Endothelial cell of umbilical vein (primary cell): ENCODE measurements at regions not wholly inside any gene's neighbourhood (a gene's known extent, or its start where the extent isn't known, plus 50 kb on each side); places are given as distances from the start of the nearest gene placed in this dataset.

Experiments
- EZH2 ChIP-seq: IDR thresholded peaks from 2 replicates; pipeline ENCODE4 v1.6.1; 2012; ENCODE audit warnings: borderline replicate concordance, low read depth, mild to moderate bottlenecking, moderate library complexity, low read length, inconsistent platforms; ENCODE audit not compliant: severe bottlenecking
- TF ChIP-seq, protein P1 (sequence below), 2 donors: IDR thresholded peaks; 1 replicate in 1 of 2; 2 replicates in 1 of 2; pipeline ENCODE4 v1.5.1; 2011; ENCODE audit warnings: low read length in 2 of 2, mild to moderate bottlenecking in 2 of 2, moderate library complexity in 2 of 2, control low read depth in 1 of 2, inconsistent platforms in 1 of 2, low read depth in 1 of 2; ENCODE audit not compliant: insufficient read depth in 1 of 2; ENCODE audit errors: extremely low read depth in 1 of 2

DNA sequence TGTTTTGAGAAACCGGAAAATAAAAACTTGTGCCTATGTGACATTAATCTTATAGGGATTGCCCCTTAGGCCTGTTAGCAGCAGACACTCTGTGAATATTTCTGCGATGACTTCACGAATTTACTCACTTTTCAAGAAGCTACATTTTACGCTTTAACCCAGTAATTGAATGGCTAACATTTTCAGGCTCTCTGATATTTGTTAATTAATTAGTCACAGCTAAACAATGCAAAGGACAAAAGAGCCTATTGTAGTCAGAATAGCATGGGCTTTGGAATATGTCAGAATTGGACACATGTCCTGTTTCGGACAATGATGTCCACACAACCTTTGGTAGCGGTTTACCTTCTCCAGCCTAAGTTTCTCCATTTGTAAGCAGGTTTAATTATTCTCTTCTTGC is 506.6 kb downstream of the EFNB2 start:
- TF ChIP-seq, protein P1, sequence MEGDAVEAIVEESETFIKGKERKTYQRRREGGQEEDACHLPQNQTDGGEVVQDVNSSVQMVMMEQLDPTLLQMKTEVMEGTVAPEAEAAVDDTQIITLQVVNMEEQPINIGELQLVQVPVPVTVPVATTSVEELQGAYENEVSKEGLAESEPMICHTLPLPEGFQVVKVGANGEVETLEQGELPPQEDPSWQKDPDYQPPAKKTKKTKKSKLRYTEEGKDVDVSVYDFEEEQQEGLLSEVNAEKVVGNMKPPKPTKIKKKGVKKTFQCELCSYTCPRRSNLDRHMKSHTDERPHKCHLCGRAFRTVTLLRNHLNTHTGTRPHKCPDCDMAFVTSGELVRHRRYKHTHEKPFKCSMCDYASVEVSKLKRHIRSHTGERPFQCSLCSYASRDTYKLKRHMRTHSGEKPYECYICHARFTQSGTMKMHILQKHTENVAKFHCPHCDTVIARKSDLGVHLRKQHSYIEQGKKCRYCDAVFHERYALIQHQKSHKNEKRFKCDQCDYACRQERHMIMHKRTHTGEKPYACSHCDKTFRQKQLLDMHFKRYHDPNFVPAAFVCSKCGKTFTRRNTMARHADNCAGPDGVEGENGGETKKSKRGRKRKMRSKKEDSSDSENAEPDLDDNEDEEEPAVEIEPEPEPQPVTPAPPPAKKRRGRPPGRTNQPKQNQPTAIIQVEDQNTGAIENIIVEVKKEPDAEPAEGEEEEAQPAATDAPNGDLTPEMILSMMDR (IDR thresholded peaks at IDR 0.05; ENCODE audit: extremely low read depth in 1 of 2, insufficient read depth in 1 of 2, low read depth in 1 of 2, low read length in 2 of 2), result no peak
- TF ChIP-seq EZH2, result no peak
